Suprapubic skin (tissue), 4 donors: ENCODE measurements at regions not wholly inside any gene's neighbourhood (a gene's known extent, or its start where the extent isn't known, plus 50 kb on each side); places are given as distances from the start of the nearest gene placed in this dataset.
A peak's percentile ranks its signal among the peaks of the same experiment; 100 is the strongest.

Experiments
- DNase-seq, 2 donors: peaks; one replicate each; pipeline ENCODE4 v3.0.0-alpha.2; 2019; ENCODE audit warnings: low spot score in 2 of 2
- H3K27ac ChIP-seq: fragments of 200-600 bp; sonication (generic); one replicate; pipeline ENCODE4 v1.5.1; 2019
- H3K27me3 ChIP-seq: fragments of 200-600 bp; sonication (generic); one replicate; pipeline ENCODE4 v1.5.1; 2019
- H3K36me3 ChIP-seq: fragments of 200-600 bp; sonication (generic); one replicate; pipeline ENCODE4 v1.5.1; 2019
- H3K4me1 ChIP-seq: fragments of 200-600 bp; sonication (generic); one replicate; pipeline ENCODE4 v1.5.1; 2019
- H3K4me3 ChIP-seq: fragments of 200-600 bp; sonication (generic); one replicate; pipeline ENCODE4 v1.5.1; 2019; ENCODE audit warnings: mild to moderate bottlenecking
- H3K9me3 ChIP-seq: fragments of 200-600 bp; sonication (generic); one replicate; pipeline ENCODE4 v1.5.1; 2019
- EP300 ChIP-seq: sonication (generic); formaldehyde crosslinking; IDR thresholded peaks from one replicate; pipeline ENCODE4 v1.6.1; 2017; ENCODE audit warnings: antibody characterized with exemption
- POLR2A ChIP-seq, 2 donors: fragments of 450-650 bp; IDR thresholded peaks; one replicate each; pipeline ENCODE4 v1.6.1; 2017; ENCODE audit warnings: antibody characterized with exemption in 2 of 2, mild to moderate bottlenecking in 2 of 2, moderate library complexity in 2 of 2
- POLR2AphosphoS5 ChIP-seq, 3 donors: sonication (generic); formaldehyde crosslinking; IDR thresholded peaks; one replicate each; pipeline ENCODE4 v1.6.1; 2017; ENCODE audit warnings: antibody characterized with exemption in 3 of 3
- WGBS: methylation state at CpG from one replicate; pipeline ENCODE4 v1.1.5; 2018; 5-methylcytosine and 5-hydroxymethylcytosine counted together
- TF ChIP-seq, protein P1 (sequence below), 2 donors: fragments of 200-600 bp in 1 of 2; fragments of 450-650 bp in 1 of 2; sonication (generic) in 1 of 2; IDR thresholded peaks; one replicate each; pipeline ENCODE4 v1.5.1; 2016 to 2019; ENCODE audit warnings: antibody characterized with exemption in 2 of 2, mild to moderate bottlenecking in 1 of 2, moderate library complexity in 1 of 2

GRCh38 chr7:22597844-22598243 is 97.9 kb upstream of the STEAP1B start:
- TF ChIP-seq POLR2A (IDR thresholded peaks at IDR 0.05) (no peak), EP300 (no peak), POLR2AphosphoS5 (IDR thresholded peaks at IDR 0.05) (no peak)
- TF ChIP-seq, protein P1, sequence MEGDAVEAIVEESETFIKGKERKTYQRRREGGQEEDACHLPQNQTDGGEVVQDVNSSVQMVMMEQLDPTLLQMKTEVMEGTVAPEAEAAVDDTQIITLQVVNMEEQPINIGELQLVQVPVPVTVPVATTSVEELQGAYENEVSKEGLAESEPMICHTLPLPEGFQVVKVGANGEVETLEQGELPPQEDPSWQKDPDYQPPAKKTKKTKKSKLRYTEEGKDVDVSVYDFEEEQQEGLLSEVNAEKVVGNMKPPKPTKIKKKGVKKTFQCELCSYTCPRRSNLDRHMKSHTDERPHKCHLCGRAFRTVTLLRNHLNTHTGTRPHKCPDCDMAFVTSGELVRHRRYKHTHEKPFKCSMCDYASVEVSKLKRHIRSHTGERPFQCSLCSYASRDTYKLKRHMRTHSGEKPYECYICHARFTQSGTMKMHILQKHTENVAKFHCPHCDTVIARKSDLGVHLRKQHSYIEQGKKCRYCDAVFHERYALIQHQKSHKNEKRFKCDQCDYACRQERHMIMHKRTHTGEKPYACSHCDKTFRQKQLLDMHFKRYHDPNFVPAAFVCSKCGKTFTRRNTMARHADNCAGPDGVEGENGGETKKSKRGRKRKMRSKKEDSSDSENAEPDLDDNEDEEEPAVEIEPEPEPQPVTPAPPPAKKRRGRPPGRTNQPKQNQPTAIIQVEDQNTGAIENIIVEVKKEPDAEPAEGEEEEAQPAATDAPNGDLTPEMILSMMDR (IDR thresholded peaks at IDR 0.05): no peak
- H3K9me3 ChIP-seq: no peaks in the 10 kb centered on the region
- H3K4me1 ChIP-seq: peaks cover 6% of the 10 kb centered on the region
- WGBS: 91% methylated on average over 3 of the region's 3 CpGs
- H3K27ac ChIP-seq: no peak overlapping the region
- H3K36me3 ChIP-seq: no peaks in the 10 kb centered on the region
- DNase-seq: no peak
- H3K27me3 ChIP-seq: no peaks in the 10 kb centered on the region
- no peak overlapping the region for H3K4me3 ChIP-seq

- H3K4me3 ChIP-seq: no peak overlapping the region
- no peaks in the 10 kb centered on the region for H3K27me3 ChIP-seq
- H3K27ac ChIP-seq: no peak overlapping the region
- peaks cover 4% of the 10 kb centered on the region for H3K4me1 ChIP-seq
- no peaks in the 10 kb centered on the region for H3K36me3 ChIP-seq
- H3K9me3 ChIP-seq: no peaks in the 10 kb centered on the region
- WGBS: 89% methylated on average over 5 of the region's 5 CpGs
- no peak for DNase-seq
- TF ChIP-seq POLR2A (IDR thresholded peaks at IDR 0.05) (no peak), POLR2AphosphoS5 (IDR thresholded peaks at IDR 0.05) (no peak), EP300 (no peak)
- TF ChIP-seq, protein P1 (IDR thresholded peaks at IDR 0.05): no peak
These were observed 96.9 kb upstream of the STEAP1B start for GRCh38 chr7:22596763-22597400.

GRCh38 chr7:22594020-22594419 is 94.0 kb upstream of the STEAP1B start:
- Histone ChIP-seq H3K36me3 (no peaks in the 10 kb centered on the region), H3K27ac (no peak overlapping the region), H3K4me3 (no peak overlapping the region), H3K4me1 (peaks cover 6% of the 10 kb centered on the region), H3K9me3 (no peaks in the 10 kb centered on the region), H3K27me3 (no peaks in the 10 kb centered on the region)
- no peak for DNase-seq
- TF ChIP-seq POLR2AphosphoS5 (IDR thresholded peaks at IDR 0.05) (no peak), EP300 (no peak), POLR2A (IDR thresholded peaks at IDR 0.05) (no peak)
- TF ChIP-seq, protein P1 (IDR thresholded peaks at IDR 0.05): no peak
- 84% methylated on average over 2 of the region's 2 CpGs for WGBS

DNA sequence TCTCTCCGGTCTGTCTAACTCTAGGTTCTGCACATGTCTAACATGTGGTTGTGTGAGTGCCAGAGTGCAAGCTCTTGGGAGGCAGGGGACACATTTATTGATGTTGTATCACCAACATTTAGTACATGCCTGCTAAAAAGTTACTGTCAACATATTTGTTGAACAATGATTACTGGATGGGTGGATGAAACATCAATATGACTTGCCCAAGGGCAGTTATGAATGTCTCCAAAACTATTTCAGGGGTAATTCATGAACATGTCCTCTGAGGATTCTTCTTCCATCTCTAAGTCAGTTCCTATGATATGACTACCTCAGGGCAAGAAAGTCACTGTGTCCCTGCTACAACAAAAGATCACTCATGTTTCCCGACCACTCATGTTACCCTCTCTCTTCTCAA is 91.3 kb upstream of the STEAP1B start:
- H3K27ac ChIP-seq: no peak overlapping the region
- TF ChIP-seq, protein P1 (IDR thresholded peaks at IDR 0.05): no peak
- no peak for TF ChIP-seq POLR2AphosphoS5 (IDR thresholded peaks at IDR 0.05)

DNA sequence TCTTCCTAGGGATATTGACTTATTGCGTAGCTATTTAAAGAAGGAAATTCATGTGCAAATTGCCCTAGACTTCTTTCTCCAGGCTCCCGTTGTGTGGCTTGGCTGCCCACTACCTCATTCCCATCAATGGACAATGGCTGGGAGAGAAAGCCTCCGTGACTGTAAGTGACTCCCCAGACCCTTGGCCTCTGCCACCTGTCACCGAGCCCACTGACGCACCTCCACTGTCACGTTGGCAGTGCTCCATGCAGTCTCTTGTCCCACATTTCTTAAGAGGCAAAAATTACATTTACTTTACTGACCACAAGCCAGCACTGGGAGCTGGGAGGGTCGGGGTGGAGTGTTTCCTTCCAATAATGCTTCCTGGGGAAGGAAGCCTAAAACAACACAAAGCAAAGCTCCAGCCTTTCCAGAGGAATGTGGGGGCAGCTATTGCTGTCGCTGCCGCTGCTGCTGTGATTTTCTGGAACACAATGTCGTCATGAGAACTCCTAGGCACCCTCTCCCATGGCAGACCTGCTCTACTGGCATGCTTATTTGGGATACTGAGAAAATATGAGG is 89.7 kb upstream of the STEAP1B start:
- H3K27ac ChIP-seq: peak overlapping the region; percentile 68

More for the DNA sequence above, 91.3 kb upstream of the STEAP1B start:
- Histone ChIP-seq H3K9me3 (no peaks in the 10 kb centered on the region), H3K4me3 (no peak overlapping the region), H3K4me1 (peaks cover 6% of the 10 kb centered on the region), H3K27me3 (no peaks in the 10 kb centered on the region), H3K36me3 (no peaks in the 10 kb centered on the region)
- WGBS: 78% methylated on average over 2 of the region's 2 CpGs
- no peak for DNase-seq

More for the DNA sequence above, 89.7 kb upstream of the STEAP1B start:
- no peaks in the 10 kb centered on the region for H3K27me3 ChIP-seq
- peaks cover 6% of the 10 kb centered on the region for H3K4me1 ChIP-seq
- peak in 1 of 2 donors; percentile 75 for DNase-seq
- no peaks in the 10 kb centered on the region for H3K9me3 ChIP-seq
- TF ChIP-seq, protein P1 (IDR thresholded peaks at IDR 0.05): no peak
- no peak for TF ChIP-seq POLR2A (IDR thresholded peaks at IDR 0.05)
- no peak for TF ChIP-seq EP300
- no peak for TF ChIP-seq POLR2AphosphoS5 (IDR thresholded peaks at IDR 0.05)
- WGBS: 37% methylated on average over 10 of the region's 10 CpGs
- H3K4me3 ChIP-seq: no peak overlapping the region
- H3K36me3 ChIP-seq: no peaks in the 10 kb centered on the region
